ENCODE measurements at regions not wholly inside any gene's neighbourhood (a gene's known extent, or its start where the extent isn't known, plus 50 kb on each side); places are given as distances from the start of the nearest gene placed in this dataset.

DNA sequence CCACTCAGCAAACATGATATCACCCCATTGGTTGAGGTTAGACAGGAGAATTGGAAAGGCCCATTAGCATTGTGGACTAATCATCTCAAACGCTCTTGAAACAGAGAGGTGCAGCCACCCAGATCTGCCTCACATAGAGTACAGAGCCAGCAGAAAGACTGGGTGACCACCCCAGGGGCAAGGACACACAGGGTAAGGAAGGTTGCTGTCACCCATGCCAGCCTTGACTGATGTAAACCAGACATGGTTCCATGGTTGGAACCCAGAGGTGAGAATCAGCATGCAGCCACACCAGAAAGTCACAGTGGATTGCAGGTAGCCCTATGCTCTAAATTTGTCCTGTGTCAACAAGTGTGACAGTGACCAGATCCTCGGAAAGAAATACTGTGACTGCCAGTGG lies 1268.8 kb downstream of the EFNB2 start:
- no peak for DNase-seq

DNA sequence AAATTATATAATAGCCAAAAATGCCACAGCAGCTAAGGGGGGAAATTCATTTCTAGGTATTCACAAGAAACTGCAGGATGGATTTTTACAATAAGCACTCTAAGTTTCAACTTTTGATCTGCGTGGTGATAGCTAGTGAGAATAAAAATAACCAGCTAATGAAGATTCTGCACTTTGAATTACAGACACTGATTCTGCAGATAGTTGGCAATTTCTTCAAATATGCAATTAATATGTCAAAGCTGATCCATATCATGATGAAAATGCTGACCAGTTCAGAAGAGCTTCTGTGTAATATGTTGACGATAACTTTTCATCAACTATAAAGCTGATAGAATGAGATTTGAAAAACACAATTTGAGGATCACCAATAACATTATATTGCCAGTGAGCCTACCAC lies 1272.9 kb downstream of the EFNB2 start:
- DNase-seq, result no peak

DNA sequence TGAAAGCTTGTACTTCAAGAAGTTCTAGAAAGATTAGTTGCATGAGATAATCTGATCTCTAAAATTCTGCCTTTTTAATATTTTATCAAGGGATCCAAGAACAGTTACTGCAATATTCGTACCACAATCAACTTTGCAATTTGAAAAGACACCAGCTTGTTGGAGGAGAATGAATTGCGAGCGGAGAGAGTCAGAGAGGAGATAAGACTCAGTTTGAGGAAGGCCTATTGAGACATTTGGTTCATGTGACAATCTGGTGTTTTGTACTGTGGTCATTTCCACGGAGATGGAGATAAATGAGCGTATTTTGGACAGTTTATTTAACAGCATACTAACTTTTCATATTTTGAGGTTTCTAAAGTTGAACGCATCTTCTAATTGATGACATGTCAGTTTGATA lies 1276.0 kb downstream of the EFNB2 start:
- no peak for DNase-seq

DNA sequence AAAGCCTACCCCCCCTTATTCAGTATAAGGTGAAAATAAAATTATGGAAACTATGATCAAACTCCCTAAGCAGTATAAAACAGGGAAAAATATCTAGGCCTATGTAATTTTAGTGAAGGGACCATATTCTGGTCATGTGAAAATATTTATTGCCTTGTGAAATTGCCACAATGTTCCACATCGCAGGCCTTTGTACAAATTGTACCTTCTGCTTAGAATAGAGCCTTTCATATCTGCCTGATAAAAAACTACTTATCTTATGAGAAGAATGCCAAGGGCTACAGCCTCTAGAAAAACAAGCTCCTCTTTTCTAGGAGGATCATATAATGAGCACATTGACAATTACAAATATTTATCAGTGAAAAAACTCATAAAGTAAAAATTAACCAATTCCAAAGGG lies 1280.0 kb downstream of the EFNB2 start:
- no peak for DNase-seq

DNA sequence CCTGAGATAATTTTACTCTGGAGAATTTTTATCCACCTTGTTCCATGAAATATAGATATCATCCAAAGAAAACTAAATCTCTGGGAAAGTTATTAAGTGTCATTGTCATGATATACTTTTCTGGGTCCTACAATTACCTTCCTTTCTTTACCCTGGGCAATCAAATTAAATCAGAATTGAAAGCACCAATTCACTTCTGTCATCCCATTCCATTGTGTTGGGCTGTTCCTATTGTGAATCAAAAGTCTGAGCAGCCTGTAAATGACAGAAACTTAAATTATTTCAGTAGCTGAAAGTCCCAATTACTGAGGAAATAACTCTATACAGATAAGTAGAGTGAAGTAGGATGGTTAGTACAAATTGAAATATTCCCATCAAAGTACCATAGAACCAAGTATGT lies 1284.2 kb downstream of the EFNB2 start:
- DNase-seq, result no peak

DNA sequence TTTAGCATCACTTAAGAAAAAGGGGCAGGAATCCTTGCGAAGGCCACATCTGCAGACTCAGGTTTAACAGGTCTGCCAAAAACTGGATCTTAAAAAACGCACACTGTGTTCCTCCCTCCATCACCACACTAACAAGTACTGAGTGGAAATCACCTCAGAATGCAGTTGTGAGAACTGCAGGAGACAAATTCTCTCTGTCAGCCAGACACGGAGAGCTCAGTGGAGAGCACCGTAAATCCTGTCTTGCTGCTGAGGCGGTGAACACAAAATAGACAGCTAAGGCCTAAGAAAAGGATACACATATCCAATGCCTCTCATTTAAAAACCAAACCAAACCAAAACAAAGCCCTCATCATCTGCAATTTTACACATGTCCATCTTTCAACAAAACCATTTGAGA lies 1287.6 kb downstream of the EFNB2 start:
- DNase-seq, result no peak

DNA sequence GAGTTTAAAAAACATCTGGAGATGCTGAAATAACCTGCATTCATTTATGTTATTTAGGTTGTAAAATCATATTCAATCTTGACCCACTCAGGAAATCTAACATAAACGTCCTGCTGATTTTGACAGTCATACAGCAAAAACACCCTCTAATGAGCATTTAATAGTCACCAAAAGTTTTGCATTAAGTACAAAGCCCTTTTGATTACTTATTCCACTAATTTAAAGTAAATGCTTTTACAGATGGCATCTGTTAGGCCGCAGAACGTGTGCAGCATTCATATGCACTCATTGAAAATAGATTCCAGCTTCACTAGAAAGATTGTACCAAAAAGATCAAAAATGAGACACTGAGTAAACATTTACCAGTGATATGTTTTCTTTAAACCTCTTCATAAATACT lies 1295.1 kb downstream of the EFNB2 start:
- DNase-seq, result no peak

DNA sequence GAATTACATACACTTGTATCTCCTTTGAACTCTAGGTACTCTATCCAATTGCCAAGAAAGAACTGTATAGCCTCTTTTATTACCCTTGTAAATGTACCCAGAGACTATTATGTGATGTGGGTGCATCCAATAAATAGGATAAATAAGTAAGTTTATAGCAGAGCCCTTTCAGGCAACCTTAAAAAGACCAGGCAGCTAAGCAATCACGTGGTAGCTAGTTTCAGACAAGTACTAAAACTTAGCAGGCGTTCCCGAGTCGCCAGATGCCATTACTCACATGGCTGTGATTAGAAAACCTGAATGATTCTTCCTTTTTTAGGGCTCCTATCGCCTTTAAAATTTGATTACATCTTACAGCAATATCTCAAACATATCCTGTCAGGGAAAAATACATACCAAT lies 1303.0 kb downstream of the EFNB2 start:
- no peak for DNase-seq

DNA sequence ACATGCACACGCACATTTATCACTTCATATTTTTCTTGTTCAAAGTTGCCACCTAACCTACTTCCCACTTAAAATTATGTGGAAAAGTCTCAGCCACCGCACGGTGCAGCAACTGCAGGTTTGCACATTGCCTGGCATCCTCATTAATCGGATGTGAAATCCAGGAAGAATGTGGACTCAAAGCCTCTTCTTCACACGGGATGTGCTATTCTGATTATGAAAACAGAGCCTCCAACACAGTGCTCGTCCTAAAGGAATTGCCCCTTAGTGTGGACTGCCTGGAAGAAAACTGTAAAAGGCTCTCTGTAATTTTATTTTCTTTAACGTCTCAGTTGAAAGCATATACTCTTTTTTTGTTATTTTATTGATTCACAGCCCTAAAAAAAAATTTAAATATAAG lies 1303.5 kb downstream of the EFNB2 start:
- no peak for DNase-seq

DNA sequence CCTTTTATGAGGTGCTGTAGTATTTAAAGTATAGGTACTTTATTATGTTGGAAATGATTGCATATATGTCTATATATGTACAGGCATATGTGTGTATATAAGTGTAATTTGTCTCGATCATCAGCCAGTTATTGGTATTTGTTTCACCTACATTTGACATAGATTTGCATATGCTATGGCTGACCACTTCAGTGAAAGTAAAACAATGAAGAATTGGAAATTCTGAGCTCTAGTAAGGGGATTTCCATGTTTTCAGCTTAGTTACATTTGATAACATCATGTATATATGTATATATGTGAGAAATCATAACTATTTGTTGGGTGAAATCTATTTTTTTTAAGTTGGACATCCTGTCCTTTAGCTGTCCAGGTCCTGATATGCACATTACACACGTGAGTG lies 1303.9 kb downstream of the EFNB2 start:
- no peak for DNase-seq

DNA sequence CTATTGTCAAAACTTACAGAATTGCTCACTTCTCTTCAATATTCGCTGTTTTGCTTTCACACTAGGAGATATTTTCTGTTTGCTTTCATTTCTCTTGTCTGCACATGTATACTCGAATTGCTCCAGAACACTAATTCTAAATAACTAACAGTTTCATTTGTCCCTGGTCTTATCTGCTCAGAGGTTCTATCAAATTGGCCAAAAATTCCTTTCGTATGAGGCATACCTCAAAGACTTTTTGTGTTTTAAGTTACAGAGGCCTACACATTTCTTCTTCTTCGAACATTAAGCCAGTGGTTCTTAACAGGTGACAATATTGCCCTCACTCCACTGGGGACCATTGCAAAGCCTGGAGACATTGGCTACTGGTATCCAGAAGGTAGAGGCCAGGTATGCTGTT lies 1314.6 kb downstream of the EFNB2 start:
- DNase-seq, result peak; percentile 29

DNA sequence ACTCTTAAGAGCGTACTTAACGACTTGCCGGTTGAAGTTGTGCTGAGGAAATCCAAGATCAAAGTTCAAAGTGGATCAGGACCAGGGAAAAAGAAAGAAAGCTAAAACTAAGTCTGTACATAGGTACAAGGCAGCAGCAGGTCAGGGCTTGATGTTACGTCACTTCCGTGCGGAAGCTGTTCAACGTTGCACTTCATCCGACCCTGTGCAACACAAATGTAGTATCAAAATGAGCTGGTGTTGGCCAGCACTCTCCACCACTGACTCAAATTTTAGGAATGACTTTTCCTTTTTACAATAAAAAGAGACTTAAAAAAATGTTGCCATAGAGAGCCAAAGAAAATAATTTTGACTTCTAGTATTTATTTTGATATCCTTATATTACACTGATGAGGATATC lies 1315.4 kb downstream of the EFNB2 start:
- DNase-seq, result peak; percentile 51

DNA sequence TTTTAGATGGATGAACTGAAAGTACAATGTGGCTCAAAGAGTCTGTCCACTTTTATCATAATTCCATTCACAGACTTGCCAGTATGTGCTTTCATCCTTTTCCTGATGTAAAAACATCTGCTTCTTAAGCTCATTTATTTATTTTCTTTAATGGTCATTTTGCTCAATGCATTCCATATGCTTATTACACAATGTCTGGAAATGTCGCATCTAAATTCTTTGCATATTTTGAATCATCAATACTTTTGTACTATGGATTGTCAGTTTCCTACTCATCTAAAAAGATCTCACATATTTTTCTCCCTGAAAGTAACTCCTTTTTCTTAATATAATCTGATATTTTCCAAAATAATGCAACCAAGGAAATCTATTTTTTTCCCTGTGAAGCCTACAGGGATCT lies 1315.8 kb downstream of the EFNB2 start:
- peak; percentile 59 for DNase-seq

DNA sequence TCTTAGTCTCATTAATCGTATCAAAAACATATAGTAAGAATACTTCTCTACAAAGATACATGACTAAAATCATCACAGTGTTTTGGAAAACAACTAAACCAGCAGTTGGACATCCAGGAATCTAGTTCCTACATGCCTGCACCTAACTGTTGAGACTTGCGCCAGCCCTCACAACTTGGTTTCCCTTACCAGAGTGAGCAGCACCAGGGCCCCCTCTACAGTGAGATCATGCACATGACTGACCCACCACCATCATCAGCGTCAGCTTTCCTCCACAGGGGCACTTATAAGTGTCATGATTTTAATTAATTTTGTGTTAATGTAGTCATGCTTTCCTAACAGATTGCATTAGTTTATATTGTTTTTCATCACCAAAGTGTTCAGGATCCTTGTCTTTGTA lies 1322.0 kb downstream of the EFNB2 start:
- no peak for DNase-seq

DNA sequence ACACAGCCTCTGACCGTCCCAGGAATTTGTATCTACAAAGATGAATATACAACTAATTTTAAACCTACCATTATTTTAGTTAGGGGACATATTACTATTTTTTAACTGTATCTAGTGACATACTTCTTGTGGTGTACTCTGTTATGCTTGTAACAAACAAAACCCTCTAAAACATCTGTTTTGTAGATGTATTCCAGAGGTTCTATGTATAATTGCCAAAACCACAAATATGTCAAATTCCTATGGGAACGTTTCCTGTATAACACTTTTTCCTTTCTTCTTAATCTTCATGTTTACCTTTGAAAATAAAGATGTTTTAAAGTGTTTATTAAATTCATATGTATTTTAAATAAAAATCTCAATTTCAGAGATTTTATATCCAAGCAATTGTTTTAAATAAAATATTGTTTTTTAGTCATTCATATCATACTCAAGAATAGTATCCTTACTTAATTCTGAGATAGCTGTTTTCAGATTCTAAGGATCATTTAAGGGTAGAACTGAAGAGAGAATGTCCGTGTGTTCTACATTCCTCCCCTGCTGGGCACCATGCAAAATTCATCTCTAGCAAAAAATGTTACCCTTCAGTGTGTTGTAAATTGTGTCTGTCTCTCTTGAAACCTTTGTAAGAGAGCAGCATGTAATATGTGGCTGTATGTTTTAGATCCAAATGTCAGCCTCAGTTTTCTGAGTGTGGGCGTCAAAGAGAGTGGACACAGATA lies 1327.7 kb downstream of the EFNB2 start:
- DNase-seq, result no peak

DNA sequence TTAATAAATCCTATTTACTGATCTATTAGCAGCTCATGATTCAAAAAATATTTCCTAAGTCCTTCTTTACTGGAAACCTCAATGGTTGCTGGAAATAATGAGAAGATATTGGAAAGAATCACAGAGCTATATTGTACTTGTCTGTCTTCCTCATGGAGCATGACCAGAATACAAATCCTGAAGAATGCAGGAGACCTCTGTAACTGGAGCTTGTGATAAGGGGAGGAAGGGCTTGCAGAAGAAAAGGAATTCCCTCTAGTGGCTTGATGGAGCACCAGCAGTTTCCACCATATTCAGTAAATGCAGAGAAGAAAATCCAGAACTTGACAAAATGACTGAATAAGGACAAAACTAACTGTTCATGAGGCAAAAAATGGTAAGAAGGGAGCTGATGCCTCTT lies 1333.1 kb downstream of the EFNB2 start:
- peak; percentile 32 for DNase-seq

DNA sequence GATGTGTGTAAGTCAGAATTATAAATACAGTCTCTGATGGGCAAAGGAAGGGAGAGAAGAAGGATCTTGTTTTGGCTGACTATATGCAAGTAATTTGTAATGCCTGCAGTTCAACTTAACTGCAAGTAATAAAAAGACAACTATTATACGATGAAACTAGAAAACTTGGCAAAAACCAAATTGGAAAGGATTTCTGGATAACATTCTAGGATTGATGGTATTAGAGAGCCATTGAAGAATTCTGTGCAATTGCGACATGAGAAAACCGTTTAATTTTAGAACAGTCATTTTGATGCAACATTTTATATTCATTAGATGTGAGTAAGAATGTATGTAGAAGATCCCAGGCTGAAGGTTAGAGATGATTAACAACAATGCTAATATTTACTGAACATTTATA lies 1334.1 kb downstream of the EFNB2 start:
- DNase-seq, result no peak

DNA sequence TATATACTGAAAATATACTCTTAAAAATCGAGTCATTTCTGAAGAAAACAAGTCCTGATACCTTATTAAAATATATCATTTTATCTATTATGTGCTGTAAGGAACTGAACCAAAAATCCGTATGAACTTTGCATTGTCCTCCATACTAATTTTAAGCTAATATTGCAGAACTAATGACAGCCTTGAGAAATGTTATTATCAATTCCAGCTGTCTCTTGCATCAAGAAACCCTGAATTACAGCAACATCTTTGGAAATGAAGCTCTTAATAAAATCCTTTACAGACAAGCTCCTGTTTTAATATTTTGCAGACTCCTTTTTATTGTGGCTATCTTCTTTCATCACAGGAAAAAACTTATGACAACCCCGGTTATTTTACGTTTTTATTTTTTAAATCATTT lies 1335.3 kb downstream of the EFNB2 start:
- no peak for DNase-seq

DNA sequence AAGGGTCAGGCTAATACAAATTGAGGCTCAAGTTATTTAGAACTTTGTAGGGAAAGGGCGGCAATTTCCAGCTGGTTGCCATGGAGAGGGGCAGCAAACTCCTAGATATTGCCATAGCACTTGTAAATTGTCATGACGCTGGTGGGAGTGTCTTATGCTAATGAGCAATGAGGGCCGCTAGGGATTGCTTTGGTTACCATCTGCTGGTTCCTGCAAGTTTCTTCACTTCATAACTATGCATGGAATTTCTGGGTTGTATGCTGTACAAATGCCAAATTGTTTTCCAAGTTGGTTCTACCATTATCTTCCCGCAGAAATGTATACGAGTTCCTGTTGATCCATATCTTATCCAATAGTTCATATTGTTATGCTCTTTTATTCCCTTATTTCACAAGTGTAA lies 1339.4 kb downstream of the EFNB2 start:
- peak; percentile 89 for DNase-seq

DNA sequence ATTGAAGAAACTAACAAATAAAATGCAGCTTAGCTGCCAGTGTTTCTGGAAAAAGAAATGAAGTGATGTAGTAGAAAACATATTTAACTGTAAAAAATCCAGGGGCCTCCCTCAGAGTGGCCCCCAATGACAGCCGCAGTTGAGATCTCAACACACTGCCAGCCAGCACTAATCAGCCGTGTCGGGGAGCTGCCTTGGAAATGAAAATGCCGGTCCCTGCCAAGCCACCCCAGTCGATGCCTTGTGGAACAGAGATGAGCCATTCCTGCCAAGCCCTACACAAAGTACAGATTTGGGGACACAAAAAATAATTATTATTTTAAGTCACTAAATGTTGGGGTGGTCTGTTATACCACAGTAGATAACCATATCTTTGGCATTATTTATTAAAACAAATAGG lies 1342.4 kb downstream of the EFNB2 start:
- DNase-seq, result no peak

DNA sequence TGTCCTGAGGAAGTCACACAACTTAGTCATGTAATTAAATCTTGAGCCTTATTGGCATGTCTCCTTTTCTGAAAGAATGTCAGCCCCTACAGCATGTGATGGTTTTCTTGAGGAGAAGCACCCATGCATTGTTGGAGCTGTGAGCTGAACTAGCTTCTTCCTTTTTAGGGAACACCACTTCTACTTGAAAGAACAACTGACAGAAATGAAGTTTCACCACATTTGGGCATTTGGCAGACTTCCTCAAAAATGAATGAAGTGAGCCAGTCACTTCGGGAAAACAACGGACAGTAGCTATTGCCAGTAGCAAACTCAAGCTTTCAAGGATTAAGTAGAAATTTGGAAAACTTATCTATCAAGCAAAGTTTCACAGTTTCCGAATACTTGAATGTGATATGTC lies 1351.3 kb downstream of the EFNB2 start:
- no peak for DNase-seq

DNA sequence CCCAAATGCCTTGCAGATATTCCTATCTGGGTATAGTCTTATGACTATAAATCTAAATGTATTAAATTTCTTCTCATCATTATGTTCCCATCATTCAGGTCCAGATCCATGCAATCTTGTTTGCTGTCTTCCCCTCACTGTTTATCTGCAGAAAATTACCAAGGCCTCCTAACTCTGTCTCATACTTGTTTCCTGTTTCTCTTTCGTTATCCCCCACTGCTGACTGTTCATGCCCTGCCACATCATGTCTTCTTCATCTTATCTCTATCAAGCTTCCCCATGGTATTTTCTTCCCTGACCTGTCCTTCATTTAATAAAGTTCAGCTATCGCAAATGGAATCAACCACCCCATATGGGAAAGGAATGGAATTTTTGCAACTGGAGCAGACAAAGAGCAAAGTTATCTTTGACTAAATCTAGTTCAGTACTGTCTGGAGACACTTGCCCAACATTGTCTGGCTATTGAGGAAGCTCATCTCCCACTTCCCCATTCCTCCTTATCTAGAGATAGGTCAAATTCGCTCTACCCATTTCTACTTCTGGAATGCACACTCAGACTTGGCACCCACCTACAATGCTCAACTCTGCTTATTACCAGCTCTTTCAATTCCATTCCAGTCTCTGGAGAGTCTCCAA lies 1358.1 kb downstream of the EFNB2 start:
- DNase-seq, result no peak

DNA sequence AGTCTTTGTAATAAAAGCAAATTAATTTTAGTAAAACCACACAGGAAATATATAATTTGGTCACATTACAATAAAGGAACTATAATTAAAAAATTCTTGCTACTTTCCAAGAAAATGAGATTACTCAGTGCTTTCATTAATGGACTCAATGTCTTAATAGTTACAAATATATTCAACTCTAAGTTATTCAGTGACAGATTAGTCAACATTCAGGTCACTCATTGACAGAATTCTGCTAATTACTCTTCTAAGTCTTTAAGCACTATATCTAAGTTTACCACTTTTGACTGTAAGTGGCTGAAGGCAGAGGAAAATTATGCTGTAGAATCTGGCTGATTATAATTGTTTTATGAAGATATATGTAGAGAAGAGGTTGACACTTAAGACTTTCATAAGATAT lies 1365.0 kb downstream of the EFNB2 start:
- no peak for DNase-seq

DNA sequence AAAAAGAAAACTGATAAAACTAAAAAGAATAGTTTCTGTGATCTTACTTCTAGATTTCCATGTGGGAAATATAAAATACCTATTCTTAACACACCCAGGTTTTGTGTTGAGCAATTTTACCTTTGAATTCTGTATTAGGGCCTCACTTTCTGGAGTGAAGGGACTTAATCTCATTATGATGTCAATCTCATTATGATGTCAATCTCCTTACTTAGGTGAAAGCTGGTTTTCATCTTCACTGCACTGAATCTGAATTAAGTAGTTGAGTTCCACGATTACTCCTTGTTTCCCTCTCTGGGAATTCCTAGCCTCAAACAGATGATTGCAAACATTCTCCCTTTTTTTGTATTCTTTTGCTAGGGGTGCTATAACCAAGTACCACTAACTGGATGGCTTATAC lies 1367.2 kb downstream of the EFNB2 start:
- DNase-seq, result no peak

DNA sequence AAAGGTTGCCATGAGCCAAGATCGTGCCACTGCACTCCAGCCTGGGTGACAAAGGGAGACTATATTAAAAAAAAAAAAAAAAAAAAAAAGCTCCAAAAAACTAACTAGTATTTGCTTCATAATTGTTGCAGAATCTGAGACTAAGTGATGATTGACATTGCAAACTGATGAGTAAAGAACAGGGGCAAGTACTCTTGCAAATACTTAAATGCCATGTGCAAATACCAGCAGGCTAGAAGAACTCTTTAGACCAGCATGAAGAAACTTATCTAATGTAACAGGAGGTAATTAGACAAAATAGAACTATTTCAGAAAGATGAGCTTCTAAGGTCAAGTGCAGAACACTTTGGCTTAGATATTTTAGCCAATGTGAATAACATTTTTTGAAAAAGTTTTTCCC lies 1368.1 kb downstream of the EFNB2 start:
- DNase-seq, result no peak

All from EL (cell line).